MCF 10A (cell line): ENCODE measurements at regions not wholly inside any gene's neighbourhood (a gene's known extent, or its start where the extent isn't known, plus 50 kb on each side); places are given as distances from the start of the nearest gene placed in this dataset.
"Not testable (repeated sequence)": the region's sequence is repeated elsewhere in the genome, so short reads cannot be mapped to it uniquely, and the experiment has no call there.

Experiments
- BruUV-seq: library from RNA; stranded (reverse); fragments of 400-500 nt; replicated peaks from 2 replicates; lab custom pipeline; 2021; lab: Mats Ljungman, UMichigan
- CTCF ChIA-PET: fragments of 300-600 bp; sonication (Branson Sonifier 250); formaldehyde crosslinking; extraction: SDS; loops from one replicate; lab custom pipeline; 2021; ENCODE audit warnings: antibody characterized with exemption, inconsistent platforms; lab: Yijun Ruan, JAX
- POLR2A ChIA-PET: fragments of 300-600, 350-650 bp; sonication (Branson Sonifier 250); formaldehyde crosslinking; extraction: SDS; loops from one replicate; lab custom pipeline; 2020; ENCODE audit warnings: antibody characterized with exemption, inconsistent platforms; lab: Yijun Ruan, JAX
- DNase-seq: peaks from one replicate; pipeline ENCODE4 v3.0.0-alpha.2; 2018; ENCODE audit not compliant: unreplicated experiment
- H3K27ac Mint-ChIP-seq: one replicate; pipeline ENCODE4 v1.8.0; 2022; ENCODE audit warnings: mild to moderate bottlenecking, low read depth, mixed read lengths; ENCODE audit not compliant: unreplicated experiment
- H3K27me3 Mint-ChIP-seq: one replicate; pipeline ENCODE4 v1.8.0; 2022; ENCODE audit warnings: mixed read lengths; ENCODE audit not compliant: insufficient read depth, unreplicated experiment
- H3K36me3 Mint-ChIP-seq: one replicate; pipeline ENCODE4 v1.8.0; 2022; ENCODE audit warnings: mild to moderate bottlenecking, moderate library complexity, mixed read lengths; ENCODE audit not compliant: insufficient read depth, unreplicated experiment
- H3K4me1 Mint-ChIP-seq: one replicate; pipeline ENCODE4 v1.8.0; 2022; ENCODE audit warnings: mixed read lengths; ENCODE audit not compliant: insufficient read depth, unreplicated experiment
- H3K4me3 Mint-ChIP-seq: one replicate; pipeline ENCODE4 v1.8.0; 2022; ENCODE audit warnings: mild to moderate bottlenecking, moderate library complexity, mixed read lengths; ENCODE audit not compliant: unreplicated experiment
- H3K9me3 Mint-ChIP-seq: one replicate; pipeline ENCODE4 v1.8.0; 2022; ENCODE audit warnings: mixed read lengths; ENCODE audit not compliant: unreplicated experiment
- CTCF ChIP-seq: fragments of 200-600 bp; IDR thresholded peaks from one replicate; pipeline ENCODE4 v1.8.0; 2022; ENCODE audit warnings: antibody characterized with exemption, mild to moderate bottlenecking; ENCODE audit not compliant: unreplicated experiment
- intact Hi-C: fragments of 100-400 bp; cut with micrococcal nuclease; formaldehyde crosslinking; loops from 2 replicates; pipeline ENCODE4 v1.14.1; 2022

GRCh38 chr4:12375805-12376204 lies 947.1 kb upstream of the HS3ST1 start:
- intact Hi-C loops = no loop called here
- POLR2A ChIA-PET = no interaction called here
- no peaks in the 10 kb centered on the region for H3K27me3 Mint-ChIP-seq
- BruUV-seq = no TSS peak
- no peak for DNase-seq
- no peaks in the 10 kb centered on the region for H3K4me1 Mint-ChIP-seq
- no peak overlapping the region for H3K4me3 Mint-ChIP-seq
- no peak overlapping the region for H3K27ac Mint-ChIP-seq
- no peaks in the 10 kb centered on the region for H3K36me3 Mint-ChIP-seq
- H3K9me3 Mint-ChIP-seq = no peaks in the 10 kb centered on the region
- no peak for TF ChIP-seq CTCF
- CTCF ChIA-PET = no interaction called here

GRCh38 chr4:12365869-12366268 lies 937.2 kb upstream of the HS3ST1 start:
- CTCF ChIA-PET, H3K27ac Mint-ChIP-seq, POLR2A ChIA-PET, H3K27me3 Mint-ChIP-seq, DNase-seq, H3K36me3 Mint-ChIP-seq, intact Hi-C loops, H3K4me3 Mint-ChIP-seq, H3K9me3 Mint-ChIP-seq, H3K4me1 Mint-ChIP-seq, BruUV-seq: not testable (repeated sequence)

- peak; percentile 96 for DNase-seq
- H3K4me3 Mint-ChIP-seq = no peak overlapping the region
- ChIA-PET POLR2A (interaction anchor here (0.6 kb wide), 2 partner anchors 13 to 1735 kb away, joined by 3 read pairs; no protein-coding TSS in a partner anchor), CTCF (interaction anchor here (0.5 to 1.0 kb wide), 2 partner anchors 49 to 408 kb away, joined by 3 read pairs; no protein-coding TSS in a partner anchor)
- intact Hi-C loops = no loop called here
- no TSS peak for BruUV-seq
- H3K36me3 Mint-ChIP-seq = no peaks in the 10 kb centered on the region
- H3K9me3 Mint-ChIP-seq = peaks cover 8% of the 10 kb centered on the region
- H3K27me3 Mint-ChIP-seq = no peaks in the 10 kb centered on the region
- peaks cover 7% of the 10 kb centered on the region for H3K4me1 Mint-ChIP-seq
- no peak overlapping the region for H3K27ac Mint-ChIP-seq
- TF ChIP-seq CTCF = no peak
Observed at GRCh38 chr4:12360391-12360790, 931.7 kb upstream of the HS3ST1 start.

GRCh38 chr4:12359420-12359819 lies 930.7 kb upstream of the HS3ST1 start:
- H3K27ac Mint-ChIP-seq = no peak overlapping the region
- intact Hi-C loops = no loop called here
- no peak for DNase-seq
- H3K4me3 Mint-ChIP-seq = no peak overlapping the region
- no TSS peak for BruUV-seq
- peaks cover 8% of the 10 kb centered on the region for H3K9me3 Mint-ChIP-seq
- peaks cover 7% of the 10 kb centered on the region for H3K4me1 Mint-ChIP-seq
- TF ChIP-seq CTCF = no peak
- CTCF ChIA-PET = interaction anchor here (0.6 to 1.0 kb wide), 2 partner anchors 30 to 604 kb away, joined by 4 read pairs; no protein-coding TSS in a partner anchor
- H3K36me3 Mint-ChIP-seq = no peaks in the 10 kb centered on the region
- H3K27me3 Mint-ChIP-seq = no peaks in the 10 kb centered on the region
- POLR2A ChIA-PET = interaction anchor here (0.7 to 1.3 kb wide), 3 partner anchors 13 to 210 kb away, joined by 3 read pairs; no protein-coding TSS in a partner anchor

- H3K4me1 Mint-ChIP-seq = peaks cover 14% of the 10 kb centered on the region
- H3K27me3 Mint-ChIP-seq, H3K9me3 Mint-ChIP-seq, CTCF ChIA-PET, H3K36me3 Mint-ChIP-seq, H3K27ac Mint-ChIP-seq, H3K4me3 Mint-ChIP-seq, BruUV-seq, intact Hi-C loops: not testable (repeated sequence)
- POLR2A ChIA-PET = interaction anchor here (0.7 kb wide), 3 partner anchors 19 to 587 kb away, joined by 3 to 5 read pairs (median 3); no protein-coding TSS in a partner anchor
- peak; percentile 21 for DNase-seq
Observed at GRCh38 chr4:12333083-12333482, 904.4 kb upstream of the HS3ST1 start.
